Putamen (tissue), 1 donor: ENCODE measurements at regions not wholly inside any gene's neighbourhood (a gene's known extent, or its start where the extent isn't known, plus 50 kb on each side); places are given as distances from the start of the nearest gene placed in this dataset.

ENCODE experiments used
- DNase-seq: peaks from one replicate; pipeline ENCODE4 v3.0.0-alpha.2; 2016; ENCODE audit warnings: low spot score

DNA sequence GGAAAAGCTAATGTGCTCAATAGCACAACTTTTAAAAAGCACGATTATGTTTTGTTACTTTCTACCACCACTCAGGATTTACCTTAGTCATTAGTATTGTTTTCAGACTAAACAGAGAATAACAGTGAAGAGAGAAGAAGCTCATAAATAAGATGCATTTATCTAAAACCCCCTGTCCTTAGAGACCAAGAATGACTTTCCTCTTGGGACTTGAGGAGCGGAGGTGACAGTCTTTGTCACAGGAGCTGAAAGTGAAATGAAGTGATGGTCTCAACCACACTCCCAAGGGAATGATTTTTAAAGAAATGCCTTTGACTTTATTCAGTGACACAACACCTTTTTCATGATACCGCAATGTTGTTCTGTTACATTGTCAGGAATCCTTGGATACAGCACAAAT is 190.6 kb upstream of the NBEA start:
- DNase-seq: no peak

- DNase-seq: no peak
Observed at GRCh38 chr13:34752283-34752960, 189.6 kb upstream of the NBEA start.

- DNase-seq: no peak
Observed at GRCh38 chr13:34756136-34756535, 185.9 kb upstream of the NBEA start.

- DNase-seq: no peak
Observed at GRCh38 chr13:34756572-34756971, 185.5 kb upstream of the NBEA start.

DNA sequence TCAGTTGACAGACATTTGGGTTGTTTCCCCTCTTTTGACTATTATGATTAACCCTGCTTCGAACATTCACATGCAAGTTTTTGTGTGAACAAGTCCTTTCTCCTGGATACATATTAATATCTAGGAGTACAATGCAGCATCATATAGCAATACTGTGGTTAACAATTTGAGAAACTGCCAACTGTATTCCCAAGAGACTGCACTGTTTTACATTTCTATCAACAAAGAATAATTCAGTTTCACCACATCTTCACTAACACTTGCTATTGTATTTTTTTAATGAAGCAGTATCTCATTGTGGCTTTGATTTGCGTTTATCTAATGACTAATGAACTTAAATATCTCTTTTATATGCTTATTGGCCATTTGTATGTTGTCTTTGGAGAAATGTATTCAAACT is 184.6 kb upstream of the NBEA start:
- no peak for DNase-seq

DNA sequence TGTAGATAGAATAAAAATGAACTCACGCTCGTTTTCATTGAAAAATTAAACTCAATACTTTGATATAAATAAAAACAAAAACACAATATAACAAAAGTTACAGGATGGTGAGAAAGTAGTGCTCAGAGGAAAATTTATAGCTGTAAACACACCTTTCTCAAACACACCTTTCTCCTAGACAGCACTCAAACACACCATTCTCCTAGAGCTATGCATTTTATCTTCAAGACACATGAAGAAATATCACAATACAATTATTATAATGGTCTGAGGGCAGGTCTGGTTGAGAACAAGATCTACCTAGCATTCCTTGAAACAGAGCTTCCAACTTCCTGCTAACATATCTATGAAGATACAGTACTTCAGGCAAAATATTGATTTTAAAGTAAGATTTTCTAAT is 183.4 kb upstream of the NBEA start:
- DNase-seq: no peak

DNA sequence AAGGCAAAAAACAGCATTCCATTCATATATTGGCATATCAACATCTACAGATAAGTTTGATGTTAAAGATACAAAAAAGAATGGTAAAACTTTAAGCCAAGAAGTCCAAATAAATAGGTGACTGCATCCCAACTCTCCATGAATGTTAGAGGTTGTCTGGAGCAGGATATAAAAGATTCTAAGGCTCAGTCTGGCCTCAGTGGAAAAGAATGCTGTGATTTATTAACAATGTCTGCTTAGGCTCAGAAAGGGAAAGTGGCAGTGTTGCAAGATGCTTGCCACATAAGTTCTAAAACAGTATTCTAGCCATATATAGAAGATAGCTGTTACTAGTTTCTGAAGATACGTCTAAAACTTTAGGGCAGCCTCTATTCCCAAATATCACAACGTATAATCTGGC is 179.8 kb upstream of the NBEA start:
- DNase-seq: no peak

- no peak for DNase-seq
Observed at GRCh38 chr13:34764246-34764645, 177.8 kb upstream of the NBEA start.

- DNase-seq: no peak
Observed at GRCh38 chr13:34765446-34766180, 176.5 kb upstream of the NBEA start.

GRCh38 chr13:34767778-34768177 is 174.3 kb upstream of the NBEA start:
- no peak for DNase-seq

GRCh38 chr13:34772206-34772605 is 169.9 kb upstream of the NBEA start:
- DNase-seq: no peak

GRCh38 chr13:34772881-34773280 is 169.2 kb upstream of the NBEA start:
- no peak for DNase-seq

DNA sequence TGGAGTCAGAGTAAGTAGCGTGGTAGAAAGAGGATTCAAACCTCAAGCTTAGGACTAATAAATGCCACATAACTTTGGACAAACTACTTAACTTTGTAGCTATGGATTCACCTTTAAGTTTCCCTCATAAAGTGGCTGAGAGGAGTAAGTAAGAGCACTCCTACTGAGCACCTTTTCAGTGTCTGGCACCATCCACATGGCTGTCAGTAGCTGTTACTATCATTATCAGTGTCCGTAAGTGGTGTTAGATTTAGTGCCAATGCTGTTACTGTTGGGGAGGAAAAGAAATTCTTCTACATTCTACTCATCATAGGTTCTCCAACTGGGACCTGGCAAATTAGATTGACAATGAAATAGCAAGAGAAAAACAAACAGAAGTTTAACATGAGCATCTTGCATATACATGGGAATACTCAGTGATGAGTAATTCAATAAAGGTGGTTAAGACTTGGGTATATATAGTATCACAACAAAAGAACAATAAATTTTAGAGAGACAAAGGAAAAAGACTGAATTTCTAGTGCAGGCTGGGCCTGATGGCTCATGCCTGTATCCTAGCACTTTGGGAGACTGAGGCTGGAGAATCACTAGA is 165.6 kb upstream of the NBEA start:
- no peak for DNase-seq

- no peak for DNase-seq
Observed at GRCh38 chr13:34777089-34777913, 164.8 kb upstream of the NBEA start.

- DNase-seq: no peak
Observed at GRCh38 chr13:34777914-34778303, 164.2 kb upstream of the NBEA start.

DNA sequence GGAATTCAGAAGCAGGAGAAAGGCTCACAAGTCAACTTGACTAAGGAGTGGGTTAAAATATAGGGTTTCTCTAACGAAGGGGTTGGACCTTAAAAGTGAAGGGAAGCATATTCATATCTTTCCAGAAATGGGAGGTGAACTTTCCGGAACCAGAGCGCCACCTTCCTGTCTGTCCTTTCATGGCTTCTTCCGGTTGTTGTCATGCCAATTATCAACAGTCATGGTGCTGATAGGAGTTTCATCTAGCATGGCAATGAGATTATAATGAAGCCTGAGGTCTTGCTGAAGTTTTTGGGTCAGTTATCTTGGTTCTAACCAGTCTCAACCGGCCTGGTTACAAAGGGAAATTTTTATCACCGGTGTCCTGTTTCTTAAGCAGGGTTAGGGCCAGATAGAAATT is 162.9 kb upstream of the NBEA start:
- DNase-seq: no peak

DNA sequence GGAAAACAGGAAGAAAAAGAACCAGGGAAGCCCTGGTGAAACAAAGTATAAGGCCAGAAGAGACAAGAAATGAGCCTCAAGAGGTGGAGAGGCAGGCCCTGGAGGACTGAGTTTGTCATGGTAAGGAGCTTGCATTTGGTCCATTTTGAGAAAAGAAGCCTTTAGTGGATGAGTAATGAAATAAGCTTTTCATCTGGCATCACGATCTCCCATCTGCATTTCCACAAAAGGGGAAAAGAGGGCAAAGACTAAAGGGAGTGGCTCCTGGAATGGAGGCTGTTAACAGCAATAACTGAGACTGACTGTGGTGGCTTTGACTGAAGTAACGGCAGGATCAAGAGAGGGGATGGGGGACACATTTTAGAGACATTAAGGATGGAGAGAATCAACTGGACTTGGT is 148.8 kb upstream of the NBEA start:
- DNase-seq: no peak

DNA sequence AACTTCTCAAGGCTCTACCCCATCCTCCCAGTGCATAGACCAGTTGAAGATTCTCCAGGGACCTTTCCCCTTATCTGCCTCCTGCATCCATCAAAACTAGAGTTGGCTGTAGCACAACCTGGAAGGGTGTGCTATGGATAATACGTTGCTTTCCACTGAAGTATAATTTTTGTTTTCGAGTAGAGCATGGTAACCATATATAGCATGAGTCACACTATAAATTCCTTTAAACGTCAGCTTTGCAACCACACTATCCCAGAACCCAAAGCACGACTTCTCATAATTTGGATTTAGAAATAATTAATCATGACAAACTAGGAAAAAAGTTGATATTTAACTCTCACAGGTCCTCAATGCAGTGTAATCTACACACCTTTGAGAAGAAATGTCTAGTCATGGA is 138.3 kb upstream of the NBEA start:
- no peak for DNase-seq

- no peak for DNase-seq
Observed at GRCh38 chr13:34805347-34805746, 136.7 kb upstream of the NBEA start.

- DNase-seq: no peak
Observed at GRCh38 chr13:34808649-34809048, 133.4 kb upstream of the NBEA start.

DNA sequence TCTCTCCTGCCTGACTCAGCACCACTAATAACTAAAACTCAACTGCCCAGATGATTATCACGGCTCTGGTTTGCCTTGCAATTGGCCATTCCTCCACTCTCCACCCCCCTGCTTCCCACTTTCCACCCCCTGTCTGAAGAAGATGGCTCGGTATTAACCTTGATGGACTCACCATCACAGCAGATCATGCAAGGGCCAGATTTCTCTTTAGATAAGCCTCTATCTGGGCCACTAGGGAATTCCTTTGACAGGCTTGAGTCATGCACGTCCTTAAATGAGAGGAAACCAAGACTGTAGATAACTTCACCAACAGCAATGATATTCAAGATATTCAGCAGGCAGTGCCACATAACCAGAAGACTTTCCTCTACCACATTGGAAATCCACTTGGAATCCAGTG is 131.1 kb upstream of the NBEA start:
- no peak for DNase-seq

- DNase-seq: no peak
Observed at GRCh38 chr13:34815526-34815925, 126.5 kb upstream of the NBEA start.
